PC-9 (cell line): ENCODE measurements at regions not wholly inside any gene's neighbourhood (a gene's known extent, or its start where the extent isn't known, plus 50 kb on each side); places are given as distances from the start of the nearest gene placed in this dataset.

ENCODE experiments used
- EZH2 ChIP-seq: fragments of 200-600 bp; sonication (generic); IDR thresholded peaks from 2 replicates; pipeline ENCODE4 v1.8.0; 2017; ENCODE audit warnings: antibody characterized with exemption, low read depth
- TF ChIP-seq, protein P1 (sequence below): fragments of 200-600 bp; sonication (generic); conservative IDR thresholded peaks from 2 replicates; pipeline ENCODE4 v1.6.1; 2017; ENCODE audit warnings: mixed run types, antibody characterized with exemption, mild to moderate bottlenecking, moderate library complexity

DNA sequence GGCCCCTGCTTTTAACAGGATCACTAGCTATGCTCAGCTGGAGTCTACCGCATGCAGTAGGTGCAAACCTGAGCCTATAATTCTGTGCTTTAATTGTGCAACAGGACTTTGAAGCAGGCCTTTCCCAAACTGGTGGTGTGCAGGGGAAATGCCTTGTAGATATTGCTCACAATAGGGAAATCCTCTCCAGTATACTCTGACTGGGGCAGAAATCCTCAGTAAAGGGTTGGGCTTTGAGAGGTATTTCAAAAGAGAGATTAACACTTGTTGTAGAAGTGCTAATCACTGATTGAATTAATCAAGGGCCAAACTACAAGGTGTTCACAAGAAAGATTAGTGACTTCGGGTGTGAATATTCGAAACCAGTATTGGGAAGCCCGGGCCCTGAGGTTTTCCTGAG is 58.5 kb upstream of the EXOC6 start:
- TF ChIP-seq, protein P1, sequence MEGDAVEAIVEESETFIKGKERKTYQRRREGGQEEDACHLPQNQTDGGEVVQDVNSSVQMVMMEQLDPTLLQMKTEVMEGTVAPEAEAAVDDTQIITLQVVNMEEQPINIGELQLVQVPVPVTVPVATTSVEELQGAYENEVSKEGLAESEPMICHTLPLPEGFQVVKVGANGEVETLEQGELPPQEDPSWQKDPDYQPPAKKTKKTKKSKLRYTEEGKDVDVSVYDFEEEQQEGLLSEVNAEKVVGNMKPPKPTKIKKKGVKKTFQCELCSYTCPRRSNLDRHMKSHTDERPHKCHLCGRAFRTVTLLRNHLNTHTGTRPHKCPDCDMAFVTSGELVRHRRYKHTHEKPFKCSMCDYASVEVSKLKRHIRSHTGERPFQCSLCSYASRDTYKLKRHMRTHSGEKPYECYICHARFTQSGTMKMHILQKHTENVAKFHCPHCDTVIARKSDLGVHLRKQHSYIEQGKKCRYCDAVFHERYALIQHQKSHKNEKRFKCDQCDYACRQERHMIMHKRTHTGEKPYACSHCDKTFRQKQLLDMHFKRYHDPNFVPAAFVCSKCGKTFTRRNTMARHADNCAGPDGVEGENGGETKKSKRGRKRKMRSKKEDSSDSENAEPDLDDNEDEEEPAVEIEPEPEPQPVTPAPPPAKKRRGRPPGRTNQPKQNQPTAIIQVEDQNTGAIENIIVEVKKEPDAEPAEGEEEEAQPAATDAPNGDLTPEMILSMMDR: no peak
- no peak for TF ChIP-seq EZH2
